KBM-7 (cell line): ENCODE measurements at regions not wholly inside any gene's neighbourhood (a gene's known extent, or its start where the extent isn't known, plus 50 kb on each side); places are given as distances from the start of the nearest gene placed in this dataset.
"Not testable (repeated sequence)": the region's sequence is repeated elsewhere in the genome, so short reads cannot be mapped to it uniquely, and the experiment has no call there.

ENCODE experiments used
- DNase-seq: peaks from one replicate; pipeline ENCODE4 v3.0.0-alpha.2; 2015
- in situ Hi-C: fragments of 300-500 bp; cut with MboI; formaldehyde crosslinking; loops from 2 replicates; pipeline ENCODE4 v1.14.3; 2020; ENCODE audit warnings: low sequenced_read_pairs, low pct_unique_long_range_greater_than_20kb, mixed read lengths

DNA sequence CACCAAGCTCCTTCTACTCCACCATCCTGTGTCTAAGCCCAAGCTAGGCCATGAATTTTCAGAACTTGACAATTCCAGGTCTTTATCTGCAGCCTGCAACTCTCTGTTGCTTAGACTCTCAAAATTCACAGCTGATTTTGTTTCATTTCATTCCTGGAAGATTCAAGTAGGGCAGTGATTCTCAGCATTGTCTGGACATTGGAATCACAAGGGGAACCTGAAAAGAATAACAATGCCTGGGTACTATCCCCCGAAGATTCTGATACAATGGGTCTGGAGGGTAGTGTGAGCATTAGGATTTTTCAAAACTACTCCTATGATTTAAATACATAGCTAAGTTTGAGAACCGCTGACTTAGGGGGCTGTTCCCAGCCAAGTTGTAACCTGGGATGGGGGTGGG, 534.7 kb upstream of the IL12A start:
- no peak for DNase-seq
- in situ Hi-C loops: no loop called here

DNA sequence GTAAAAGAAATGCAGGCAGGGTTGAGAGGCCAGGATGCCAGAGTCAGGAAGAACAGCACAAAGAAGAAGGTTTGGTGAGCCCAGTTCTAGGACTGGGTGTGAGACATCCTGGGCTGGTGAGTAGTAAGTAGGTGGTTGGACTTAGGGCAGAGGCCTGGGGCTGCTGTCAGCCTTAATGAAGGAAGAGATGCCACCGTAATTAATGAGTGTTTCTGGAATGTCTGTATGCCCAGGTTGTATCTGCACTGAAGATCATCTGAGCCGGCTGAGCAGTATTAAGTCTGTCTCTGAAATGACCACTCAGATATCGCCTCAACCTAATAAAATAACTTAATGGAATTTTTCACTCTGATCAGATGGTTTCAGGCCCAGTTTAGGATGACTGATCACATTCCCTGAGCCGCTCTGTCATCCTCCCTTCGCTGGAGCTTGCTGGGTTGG, 532.9 kb upstream of the IL12A start:
- no peak for DNase-seq
- in situ Hi-C loops: no loop called here

DNA sequence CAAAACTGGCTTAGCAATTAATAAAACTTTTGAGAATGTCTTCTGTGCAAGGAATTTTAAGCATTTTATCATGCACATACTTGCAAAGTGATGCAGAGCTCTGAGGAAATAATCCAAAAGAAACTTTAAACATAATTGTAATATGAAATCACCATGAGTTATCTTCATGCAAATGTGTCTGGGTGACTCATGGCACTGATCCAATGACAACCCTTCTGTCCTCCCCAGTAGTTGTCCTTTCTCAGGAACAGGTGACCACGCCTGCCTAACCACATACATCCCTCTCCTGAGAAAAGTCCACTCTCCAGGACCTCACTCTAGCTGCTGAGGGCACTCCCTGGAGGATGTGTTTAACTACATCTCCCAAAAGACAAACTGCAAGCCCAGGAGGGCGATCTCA, 530.6 kb upstream of the IL12A start:
- in situ Hi-C loops: no loop called here
- DNase-seq: no peak

DNA sequence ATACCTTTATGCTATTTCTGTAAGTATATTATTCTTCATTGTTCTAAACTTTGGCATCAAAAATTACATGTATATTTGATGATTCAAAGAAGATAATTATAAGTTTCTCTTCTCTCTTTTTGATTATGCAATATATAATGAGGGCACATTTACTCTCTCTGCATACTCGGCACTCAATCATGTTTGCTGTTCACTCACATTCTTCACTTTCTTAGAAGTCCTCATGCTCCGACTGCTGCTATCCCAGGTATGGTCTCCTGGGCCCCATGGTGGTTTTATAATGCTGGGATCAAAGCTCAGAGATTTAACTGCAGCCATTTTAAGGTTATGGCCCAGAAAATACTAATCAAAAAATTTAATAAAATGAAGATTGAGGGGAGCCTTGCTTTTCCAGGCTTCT, 529.7 kb upstream of the IL12A start:
- no peak for DNase-seq
- in situ Hi-C loops: no loop called here

DNA sequence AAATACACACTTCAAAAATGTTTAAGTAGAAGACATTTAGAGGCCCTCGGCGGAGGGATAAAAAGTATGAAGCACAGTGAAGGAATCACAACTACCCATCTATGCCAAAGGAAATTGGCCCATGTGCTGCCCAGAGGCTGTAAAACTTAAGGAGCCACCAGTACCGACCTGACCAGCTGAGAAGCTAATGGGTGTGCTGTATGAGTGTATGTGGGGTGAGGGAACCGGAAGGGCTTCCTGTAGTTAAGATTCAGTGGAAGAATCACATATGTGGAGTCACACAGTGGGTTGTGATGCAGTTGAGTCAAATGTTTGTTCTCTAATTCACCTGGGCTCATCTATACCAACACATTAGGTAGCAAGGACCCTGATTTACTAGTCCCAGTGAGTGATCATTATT, 516.0 kb upstream of the IL12A start:
- in situ Hi-C loops: no loop called here
- no peak for DNase-seq

DNA sequence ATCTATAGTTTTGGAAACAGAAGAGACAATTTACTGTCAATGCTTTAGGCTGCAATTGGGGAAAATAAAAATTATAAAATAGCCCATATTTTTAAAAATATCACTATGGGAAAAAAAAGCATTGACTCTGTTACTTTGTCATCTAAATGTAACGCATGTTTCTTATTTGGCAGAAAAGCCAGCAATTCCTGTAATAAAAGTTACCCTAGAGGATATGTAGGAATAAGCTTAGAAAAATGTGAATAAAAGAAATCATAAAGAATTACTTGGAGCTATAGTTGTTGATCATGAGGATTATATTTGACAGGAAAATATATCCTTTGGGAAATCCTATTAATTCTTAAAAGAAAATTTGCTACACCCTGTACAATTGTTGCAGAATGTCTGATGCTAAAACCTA, 515.4 kb upstream of the IL12A start:
- no peak for DNase-seq
- in situ Hi-C loops: no loop called here

DNA sequence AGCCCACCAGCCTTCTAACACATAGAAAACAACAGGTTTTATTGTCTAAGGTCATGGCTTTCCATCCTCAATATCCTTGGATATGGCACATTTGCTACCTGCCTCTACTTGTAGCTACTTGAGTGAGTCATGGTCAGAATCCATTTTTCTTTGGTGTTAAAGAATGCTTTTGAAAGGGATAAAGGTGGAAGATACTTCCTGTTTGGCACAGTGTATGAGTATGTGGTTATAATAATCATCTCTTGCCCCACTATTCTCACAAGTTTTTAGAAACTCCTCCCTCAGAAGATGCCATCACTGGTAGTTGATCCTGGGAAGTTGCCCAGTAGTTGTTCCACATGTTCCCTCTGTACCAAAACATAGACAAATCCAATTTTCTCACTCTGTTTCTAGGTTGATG, 508.6 kb upstream of the IL12A start:
- no peak for DNase-seq
- in situ Hi-C loops: no loop called here

DNA sequence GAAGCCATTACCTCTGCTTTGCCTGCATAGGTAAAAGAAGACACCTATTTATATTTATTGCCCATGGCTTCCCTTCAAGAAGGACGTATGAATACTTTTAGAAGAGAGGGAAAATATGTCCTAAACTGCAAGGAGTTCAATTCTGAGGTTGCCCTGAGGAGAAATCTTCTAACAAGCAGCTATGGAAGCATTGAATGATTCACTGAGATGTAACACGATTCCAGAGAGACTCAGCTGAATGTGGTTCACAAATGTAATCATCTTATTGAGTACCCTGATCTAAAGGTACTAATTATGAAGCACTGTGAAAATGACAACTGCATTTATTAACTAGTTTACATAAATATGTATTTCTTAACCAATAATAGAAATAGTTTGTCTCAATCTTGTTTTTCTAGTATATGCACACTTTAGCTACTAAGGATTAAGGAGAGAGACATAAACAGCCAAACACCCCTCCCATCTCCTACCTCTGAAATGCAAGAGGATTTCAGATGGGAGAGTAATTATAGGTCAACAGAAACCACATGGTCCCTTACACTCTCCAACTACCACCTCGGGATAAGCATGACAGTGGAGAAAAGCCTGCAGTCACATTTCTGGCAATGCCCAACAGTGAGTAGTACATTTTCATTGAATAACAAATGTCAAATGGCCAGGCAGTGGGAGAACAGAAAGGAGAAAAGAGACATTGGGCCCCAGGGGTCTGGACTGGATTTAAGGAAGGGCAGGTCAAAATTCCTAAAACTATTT, 506.2 kb upstream of the IL12A start:
- in situ Hi-C loops: no loop called here
- no peak for DNase-seq

DNA sequence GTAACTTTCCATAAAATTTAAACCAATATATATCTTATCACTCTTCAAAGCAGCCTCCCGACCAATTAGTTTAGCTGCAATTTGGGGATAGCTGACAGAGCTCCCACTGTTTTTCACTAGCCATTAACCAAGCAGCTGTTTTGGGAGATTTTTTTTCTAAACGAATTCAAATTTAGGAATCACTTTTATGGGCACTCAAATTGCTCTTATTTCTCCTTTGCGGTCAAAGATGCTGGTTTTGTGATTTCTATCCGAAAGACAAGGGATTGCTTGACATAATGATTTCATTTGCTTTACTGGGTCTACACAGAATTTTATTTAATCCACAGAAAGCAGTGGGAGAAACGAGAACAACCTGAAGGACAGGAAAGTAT, 505.7 kb upstream of the IL12A start:
- DNase-seq: no peak
- in situ Hi-C loops: no loop called here

DNA sequence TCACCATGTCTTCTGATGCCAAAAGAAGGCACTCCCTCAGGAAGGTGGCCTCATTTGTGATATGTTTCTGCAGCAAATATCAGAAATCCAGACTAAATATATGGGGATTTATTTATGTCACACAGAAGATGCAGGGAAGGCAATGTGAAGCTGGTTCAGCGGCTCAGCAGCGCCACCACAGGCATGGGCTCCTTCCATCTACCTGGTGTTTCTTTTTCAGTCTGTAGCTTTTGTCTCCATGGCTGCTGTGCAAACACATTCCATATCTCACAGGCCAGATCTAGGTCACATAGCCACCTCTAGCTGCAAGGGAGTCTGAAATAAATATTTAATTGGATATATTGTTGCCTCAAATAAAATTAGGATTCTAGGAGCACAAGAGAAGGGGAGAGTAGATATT, 502.1 kb upstream of the IL12A start:
- DNase-seq: peak; percentile 19
- in situ Hi-C loops: no loop called here

DNA sequence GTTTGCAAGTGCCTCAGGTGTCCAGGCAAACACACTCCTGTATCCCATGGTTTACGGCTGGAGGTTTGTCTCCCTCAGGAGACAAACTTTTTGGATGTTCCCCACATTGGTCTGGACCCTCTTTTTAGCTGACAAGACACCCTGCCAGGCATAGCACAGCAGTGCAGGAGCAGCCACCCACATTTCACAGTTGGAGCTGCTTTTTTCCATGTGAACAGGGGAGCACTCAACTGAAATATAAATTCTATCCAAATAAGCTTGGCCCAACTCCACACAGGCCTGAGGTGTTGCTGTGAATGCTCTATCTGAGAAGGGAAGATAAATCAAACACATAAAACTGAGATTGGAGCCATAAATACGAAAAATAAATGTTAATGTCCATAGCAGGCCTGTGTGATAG, 501.3 kb upstream of the IL12A start:
- no peak for DNase-seq
- in situ Hi-C loops: no loop called here

DNA sequence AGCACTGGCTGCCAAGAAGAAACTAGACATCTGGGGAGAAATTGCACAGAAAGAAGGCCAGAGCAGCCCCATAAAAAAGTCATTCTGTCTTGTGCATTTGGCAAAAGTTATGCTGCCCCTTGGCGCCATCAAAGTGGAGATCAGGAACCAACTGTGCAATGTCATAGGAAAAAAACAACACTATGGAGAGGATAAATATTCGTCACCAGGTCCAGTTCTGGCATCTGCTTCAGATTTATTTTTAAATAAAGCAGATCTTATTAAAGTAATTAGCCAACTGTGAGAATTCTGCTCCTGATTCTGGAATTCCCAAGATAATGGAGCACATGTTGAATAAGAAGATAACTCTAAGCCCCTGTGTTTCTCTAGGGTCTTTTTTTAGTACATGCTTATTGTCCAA, 500.0 kb upstream of the IL12A start:
- in situ Hi-C loops: no loop called here
- DNase-seq: no peak

DNA sequence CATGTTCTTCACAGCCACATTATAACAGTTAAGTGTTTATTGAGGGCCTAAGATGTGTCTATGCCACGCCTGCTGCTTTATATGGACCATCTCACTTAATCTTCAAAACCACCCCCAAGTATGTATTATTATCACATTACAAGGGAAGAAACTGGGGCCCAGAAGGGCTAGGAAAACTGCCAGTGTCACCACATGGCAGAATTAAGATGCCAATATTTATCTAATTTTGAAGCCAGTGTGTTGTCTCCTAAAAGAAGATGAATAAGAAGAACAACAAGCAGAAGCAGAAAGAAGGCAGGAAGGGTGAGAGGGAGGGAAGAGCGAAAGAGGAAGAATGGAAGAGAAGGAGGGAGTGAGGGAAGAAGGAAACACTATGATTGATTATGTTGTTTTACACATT, 491.3 kb upstream of the IL12A start:
- in situ Hi-C loops: no loop called here
- no peak for DNase-seq

DNA sequence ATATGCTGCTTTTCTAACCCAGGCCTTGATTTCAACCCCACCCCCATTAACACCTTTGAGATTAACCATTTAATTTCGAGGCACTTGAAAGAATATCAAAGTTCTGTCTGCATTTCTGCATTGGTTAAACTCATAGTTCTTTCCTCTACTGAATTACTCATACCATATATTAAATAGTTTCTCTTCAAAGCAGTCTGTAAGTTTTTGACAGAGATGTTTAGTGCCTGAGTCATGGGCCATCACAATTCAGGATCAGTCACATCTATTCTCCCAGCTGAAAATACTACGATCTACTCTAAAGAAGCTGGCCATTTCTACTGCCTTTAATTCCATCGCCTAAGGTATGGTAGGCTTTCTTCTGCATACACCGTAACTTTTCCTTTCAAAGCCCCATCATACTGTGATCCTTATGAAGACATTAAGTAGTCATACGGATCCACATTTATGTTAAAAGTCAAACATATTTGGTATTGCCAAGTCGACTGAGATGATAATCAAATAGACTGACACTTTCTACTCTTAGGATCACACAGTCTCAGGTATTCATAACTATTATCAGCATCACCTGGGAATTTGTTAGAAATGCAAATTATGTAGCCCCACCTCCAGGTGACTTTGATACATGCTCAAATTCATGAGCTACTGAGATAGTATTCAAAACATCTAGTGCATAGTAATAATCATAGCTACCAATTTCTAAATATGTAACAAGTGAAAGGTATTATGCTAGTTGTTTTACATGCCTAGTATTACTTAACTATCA, 489.4 kb upstream of the IL12A start:
- in situ Hi-C loops: no loop called here
- no peak for DNase-seq

DNA sequence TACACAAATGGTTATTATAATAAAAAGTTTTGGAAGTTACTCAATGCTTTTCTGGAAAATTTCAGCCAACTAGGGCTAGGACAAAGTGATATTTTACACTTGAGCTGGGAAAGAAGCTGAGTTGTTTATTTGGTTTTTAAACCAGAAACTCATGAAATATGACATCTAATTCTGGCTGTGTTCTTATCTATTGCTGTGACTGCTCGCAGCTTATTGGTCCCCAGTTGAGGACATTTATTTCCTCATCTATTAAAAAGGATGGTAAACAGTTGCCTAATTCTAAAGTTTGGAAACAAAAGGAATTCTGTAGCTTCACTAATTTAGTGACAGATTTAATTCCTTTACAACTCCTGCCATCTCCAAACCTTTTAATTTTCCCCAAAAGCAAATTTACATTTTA, 487.6 kb upstream of the IL12A start:
- DNase-seq: no peak
- in situ Hi-C loops: no loop called here

DNA sequence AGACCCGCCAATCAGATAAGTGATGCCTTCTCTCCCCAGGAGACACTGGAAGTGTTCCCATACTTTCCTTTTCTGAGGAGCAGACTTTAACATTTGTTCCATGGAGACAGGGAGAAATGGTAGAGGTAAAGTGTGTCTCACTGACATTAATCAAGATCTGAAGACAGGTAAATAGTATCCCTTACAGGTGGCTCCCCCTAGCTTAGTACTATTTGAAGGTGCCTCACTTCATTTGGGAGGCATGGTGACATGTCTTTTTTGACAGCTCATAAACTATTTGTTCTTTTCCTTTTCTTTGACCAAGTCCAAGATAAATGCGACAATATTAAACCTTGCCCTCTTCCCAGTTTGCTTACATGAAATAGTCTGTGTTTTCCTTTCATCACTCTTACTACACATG, 485.6 kb upstream of the IL12A start:
- DNase-seq: no peak
- in situ Hi-C loops: no loop called here

DNA sequence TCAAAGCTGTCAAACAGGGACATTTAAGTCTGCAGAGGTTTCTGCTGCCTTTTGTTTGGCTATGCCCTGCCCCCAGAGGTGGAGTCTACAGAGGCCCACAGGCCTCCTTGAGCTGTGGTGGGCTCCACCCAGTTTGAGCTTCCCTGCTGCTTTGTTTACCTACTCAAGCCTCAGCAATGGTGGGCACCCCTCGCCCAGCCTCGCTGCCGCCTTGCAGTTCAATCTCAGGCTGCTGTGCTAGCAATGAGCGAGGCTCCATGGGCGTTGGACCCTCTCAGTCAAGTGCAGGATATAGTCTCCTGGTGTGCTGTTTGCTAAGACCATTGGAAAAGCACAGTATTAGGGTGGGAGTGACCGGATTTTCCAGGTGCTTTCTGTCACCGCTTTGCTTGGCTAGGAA, 477.6 kb upstream of the IL12A start:
- in situ Hi-C loops: not testable (repeated sequence)

DNA sequence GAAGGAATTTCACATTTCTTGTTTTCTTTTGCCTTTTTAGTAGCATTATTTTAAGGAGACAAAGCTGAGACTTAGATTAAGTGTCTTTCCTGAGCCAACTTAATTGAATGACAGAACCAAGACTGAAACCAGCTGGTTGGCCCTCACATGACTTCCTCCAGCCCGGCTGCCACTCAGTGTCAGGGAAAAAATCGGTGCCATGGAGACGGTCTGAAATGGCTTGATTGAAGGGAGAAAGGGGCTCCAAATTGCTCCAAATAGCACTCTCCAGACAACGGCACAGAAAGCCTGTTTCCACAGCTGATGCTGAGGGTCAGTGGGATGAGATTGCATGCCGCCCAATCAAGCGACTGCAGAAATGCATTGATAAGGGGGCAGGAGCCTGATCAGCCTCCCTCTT, 475.2 kb upstream of the IL12A start:
- in situ Hi-C loops: no loop called here
- no peak for DNase-seq

More for the DNA sequence above, 477.6 kb upstream of the IL12A start:
- DNase-seq: not testable (repeated sequence)

DNA sequence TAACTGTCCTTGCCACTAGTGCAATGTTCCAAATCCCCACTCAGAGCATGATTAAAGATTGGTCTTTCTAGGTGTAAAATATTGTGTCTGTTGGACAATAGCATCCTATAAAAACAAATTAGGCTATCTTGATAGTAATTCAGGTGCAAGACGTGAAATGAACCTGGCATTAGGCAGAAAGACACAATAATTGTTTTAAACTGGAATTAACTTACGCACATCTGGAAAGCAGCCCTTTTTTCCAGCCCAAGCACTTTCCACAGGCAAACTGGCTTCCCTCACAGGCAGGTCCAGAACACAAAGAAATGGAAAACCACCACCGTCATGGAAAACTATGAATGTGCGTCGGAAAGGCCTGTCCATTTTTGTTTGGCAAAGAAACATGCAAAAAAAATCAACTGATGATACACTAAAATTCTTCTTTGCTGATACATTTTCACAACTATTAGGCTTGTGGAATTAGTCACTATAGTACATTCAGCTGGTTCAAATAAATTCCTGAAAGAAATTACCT, 474.7 kb upstream of the IL12A start:
- DNase-seq: no peak
- in situ Hi-C loops: no loop called here

DNA sequence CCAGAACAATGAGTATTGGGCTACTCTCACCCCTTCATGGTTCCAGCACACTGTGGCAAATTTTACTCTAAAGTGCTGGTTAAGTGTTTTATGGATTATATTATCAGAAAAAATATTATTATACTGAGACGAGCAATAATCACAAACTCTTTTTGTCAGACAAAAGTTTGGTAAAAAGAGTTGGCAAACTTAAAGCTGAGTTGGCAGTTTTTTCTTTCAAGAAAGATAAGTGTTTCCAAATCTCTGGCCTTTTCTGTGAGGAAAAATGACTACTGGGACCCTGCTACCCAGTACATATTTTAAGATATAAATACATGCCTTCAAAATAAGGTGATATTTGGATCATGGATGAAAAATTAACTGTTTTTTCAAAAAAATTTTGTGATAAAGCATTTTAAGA, 471.5 kb upstream of the IL12A start:
- in situ Hi-C loops: no loop called here
- no peak for DNase-seq

DNA sequence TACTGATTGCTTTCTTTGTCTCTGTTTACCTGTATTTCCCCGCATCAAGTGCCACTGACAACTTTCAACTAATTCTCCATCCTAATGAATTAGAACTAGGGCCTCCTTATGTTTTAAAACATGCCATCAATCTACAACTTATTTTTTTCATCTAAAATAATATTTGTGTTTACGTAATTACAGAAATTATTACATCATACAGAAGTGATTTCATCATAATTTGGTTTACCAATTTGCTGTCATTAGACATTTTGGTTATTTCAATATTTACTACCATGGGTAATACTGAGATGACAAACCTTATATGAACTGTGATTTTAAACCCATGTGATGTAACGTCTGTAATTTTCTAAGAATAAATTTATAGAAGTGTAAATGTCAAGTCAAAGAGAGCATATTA, 468.0 kb upstream of the IL12A start:
- DNase-seq: no peak
- in situ Hi-C loops: no loop called here
